ENCODE measurements at regions not wholly inside any gene's neighbourhood (a gene's known extent, or its start where the extent isn't known, plus 50 kb on each side); places are given as distances from the start of the nearest gene placed in this dataset.
A peak's percentile ranks its signal among the peaks of the same experiment; 100 is the strongest.

DNA sequence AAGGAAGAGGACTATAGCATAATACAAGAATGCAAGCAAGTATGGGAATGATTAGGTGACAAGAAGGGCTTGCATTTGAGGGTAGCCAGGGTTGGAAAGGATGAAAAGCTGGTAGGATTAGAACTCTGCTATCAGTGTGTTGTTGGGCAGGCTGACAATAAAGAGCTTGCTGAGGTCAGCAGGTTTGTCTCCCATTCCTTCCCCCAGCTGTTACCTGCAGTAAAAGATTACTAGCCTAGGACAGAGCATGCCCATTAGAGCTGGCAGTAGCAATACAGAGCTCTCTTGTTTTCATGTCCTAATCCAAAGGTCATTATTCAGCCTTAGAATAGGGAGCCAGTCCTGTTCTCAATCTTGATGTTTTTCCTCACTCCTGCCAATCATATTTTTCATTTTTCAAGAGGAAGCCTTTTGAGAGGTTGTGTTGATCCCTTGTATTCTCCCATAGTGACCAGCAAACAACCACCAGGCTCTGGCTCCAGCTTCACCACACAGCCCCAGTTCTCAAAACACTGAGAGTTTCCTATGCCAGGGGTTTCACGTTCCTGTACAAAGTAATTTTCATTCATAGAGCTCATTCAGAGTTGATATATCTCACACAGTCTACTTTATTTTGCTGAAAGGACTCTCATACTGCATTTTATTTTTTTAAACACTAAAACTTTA lies 71.7 kb downstream of the OR2K2 start:
- Histone ChIP-seq H3K27me3 (ENCODE audit: insufficient read depth, poor library complexity, severe bottlenecking) (no peaks in the 10 kb centered on the region), H3K4me3 (replicated peaks; ENCODE audit: insufficient read depth, low read length) (no peak overlapping the region), H3K27ac (replicated peaks) (no peak overlapping the region)
- DNase-seq (ENCODE audit: low read depth in 1 of 2, low spot score in 1 of 2) = no peak
- TF ChIP-seq GABPA (IDR thresholded peaks at IDR 0.05; ENCODE audit: low read depth) = no peak
- no peak for TF ChIP-seq POLR2AphosphoS5 (IDR thresholded peaks at IDR 0.05; ENCODE audit: low read depth)
- TF ChIP-seq, protein P1, sequence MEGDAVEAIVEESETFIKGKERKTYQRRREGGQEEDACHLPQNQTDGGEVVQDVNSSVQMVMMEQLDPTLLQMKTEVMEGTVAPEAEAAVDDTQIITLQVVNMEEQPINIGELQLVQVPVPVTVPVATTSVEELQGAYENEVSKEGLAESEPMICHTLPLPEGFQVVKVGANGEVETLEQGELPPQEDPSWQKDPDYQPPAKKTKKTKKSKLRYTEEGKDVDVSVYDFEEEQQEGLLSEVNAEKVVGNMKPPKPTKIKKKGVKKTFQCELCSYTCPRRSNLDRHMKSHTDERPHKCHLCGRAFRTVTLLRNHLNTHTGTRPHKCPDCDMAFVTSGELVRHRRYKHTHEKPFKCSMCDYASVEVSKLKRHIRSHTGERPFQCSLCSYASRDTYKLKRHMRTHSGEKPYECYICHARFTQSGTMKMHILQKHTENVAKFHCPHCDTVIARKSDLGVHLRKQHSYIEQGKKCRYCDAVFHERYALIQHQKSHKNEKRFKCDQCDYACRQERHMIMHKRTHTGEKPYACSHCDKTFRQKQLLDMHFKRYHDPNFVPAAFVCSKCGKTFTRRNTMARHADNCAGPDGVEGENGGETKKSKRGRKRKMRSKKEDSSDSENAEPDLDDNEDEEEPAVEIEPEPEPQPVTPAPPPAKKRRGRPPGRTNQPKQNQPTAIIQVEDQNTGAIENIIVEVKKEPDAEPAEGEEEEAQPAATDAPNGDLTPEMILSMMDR (IDR thresholded peaks at IDR 0.05; ENCODE audit: insufficient read depth, low read length) = no peak
- TF ChIP-seq, protein P2, sequence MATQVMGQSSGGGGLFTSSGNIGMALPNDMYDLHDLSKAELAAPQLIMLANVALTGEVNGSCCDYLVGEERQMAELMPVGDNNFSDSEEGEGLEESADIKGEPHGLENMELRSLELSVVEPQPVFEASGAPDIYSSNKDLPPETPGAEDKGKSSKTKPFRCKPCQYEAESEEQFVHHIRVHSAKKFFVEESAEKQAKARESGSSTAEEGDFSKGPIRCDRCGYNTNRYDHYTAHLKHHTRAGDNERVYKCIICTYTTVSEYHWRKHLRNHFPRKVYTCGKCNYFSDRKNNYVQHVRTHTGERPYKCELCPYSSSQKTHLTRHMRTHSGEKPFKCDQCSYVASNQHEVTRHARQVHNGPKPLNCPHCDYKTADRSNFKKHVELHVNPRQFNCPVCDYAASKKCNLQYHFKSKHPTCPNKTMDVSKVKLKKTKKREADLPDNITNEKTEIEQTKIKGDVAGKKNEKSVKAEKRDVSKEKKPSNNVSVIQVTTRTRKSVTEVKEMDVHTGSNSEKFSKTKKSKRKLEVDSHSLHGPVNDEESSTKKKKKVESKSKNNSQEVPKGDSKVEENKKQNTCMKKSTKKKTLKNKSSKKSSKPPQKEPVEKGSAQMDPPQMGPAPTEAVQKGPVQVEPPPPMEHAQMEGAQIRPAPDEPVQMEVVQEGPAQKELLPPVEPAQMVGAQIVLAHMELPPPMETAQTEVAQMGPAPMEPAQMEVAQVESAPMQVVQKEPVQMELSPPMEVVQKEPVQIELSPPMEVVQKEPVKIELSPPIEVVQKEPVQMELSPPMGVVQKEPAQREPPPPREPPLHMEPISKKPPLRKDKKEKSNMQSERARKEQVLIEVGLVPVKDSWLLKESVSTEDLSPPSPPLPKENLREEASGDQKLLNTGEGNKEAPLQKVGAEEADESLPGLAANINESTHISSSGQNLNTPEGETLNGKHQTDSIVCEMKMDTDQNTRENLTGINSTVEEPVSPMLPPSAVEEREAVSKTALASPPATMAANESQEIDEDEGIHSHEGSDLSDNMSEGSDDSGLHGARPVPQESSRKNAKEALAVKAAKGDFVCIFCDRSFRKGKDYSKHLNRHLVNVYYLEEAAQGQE (IDR thresholded peaks at IDR 0.05; ENCODE audit: insufficient replicate concordance, low read depth) = no peak
- TF ChIP-seq SPI1 (IDR thresholded peaks at IDR 0.05; ENCODE audit: borderline replicate concordance, low read depth) = no peak

DNA sequence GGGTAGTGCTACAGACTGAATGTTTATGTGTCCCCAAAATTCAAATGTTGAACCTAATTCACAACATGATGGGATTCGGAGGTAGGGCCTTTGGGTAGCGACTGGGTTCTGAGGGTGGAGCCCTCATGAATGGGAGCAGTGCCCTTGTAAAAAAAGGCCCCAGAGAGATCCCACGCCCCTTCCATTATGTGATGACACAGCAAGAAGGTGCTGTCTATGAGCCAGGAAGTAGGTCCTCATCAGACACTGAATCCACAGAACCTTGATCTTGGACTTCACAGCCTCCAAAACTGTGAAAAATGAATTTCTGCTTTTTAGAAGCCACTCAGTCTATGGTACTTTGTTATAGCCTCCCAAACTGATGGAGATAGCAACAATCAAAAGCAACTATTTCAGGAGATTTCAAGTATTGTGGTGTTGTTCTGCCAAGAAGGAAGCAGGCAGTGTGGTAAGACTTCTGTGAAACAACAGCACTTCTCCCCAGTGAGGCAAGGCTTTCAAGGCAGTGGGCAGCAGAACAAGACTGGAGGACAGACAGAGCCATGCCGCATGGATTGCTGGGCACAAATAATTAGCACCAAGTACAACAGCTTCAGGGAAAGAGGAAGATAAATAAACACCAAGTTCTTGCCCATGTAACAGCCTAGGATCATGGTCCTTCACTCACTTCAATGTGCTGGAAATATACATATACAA lies 76.1 kb downstream of the OR2K2 start:
- DNase-seq (ENCODE audit: low read depth in 1 of 2, low spot score in 1 of 2) = peak; percentile 23 to 76
- Histone ChIP-seq H3K27me3 (ENCODE audit: insufficient read depth, poor library complexity, severe bottlenecking) (no peaks in the 10 kb centered on the region), H3K27ac (replicated peaks) (0 out of 2 replicates have a peak overlapping the region, but pooled peaks have one; percentile 22), H3K4me3 (replicated peaks; ENCODE audit: insufficient read depth, low read length) (no peak overlapping the region)
- TF ChIP-seq SPI1 (IDR thresholded peaks at IDR 0.05; ENCODE audit: borderline replicate concordance, low read depth) (peak; percentile 56; the same call in 1 of the 2 replicates), POLR2AphosphoS5 (IDR thresholded peaks at IDR 0.05; ENCODE audit: low read depth) (no peak)

DNA sequence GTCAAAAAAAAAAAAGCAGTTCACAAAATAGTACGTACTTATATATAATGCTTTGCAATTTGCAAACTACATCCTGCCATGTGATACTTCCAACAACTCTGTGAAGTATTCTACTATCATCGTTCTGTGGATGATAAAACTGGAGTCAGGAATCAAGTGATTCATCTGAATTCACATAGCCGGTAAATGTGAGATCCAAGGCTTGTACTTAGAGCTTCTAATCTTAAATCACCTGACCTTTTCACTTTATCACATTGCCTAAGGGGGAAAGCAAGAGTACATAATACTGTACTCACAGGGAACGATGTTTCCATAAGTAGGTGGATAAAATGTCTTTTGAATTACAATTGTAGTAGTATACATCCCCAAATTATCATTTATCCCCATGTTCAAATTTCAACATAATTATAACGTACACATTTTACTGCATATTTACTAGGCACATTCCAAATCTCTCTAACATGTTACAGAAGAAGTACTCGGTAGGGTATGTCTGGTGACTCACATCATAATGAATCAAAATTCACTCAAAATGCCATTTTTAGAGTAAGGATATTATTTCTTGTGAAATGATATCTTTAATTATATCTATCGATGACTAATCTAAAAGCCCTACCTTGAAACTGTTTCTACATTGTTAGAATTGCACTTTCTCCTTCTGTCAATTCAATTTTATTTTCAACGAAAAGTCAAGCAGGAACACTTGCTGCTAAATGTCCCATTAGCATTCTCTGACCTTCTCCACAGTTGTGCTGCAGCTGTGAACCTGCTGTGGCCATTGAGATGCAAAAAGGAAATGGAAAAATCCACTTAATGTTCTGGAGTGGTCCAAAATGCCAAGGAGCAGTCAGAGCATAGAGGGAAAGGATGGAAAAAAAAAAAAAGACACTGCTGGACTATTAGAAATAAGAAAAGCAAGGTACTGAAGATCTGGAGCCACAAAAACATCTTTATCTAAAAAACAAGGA lies 78.9 kb downstream of the OR2K2 start:
- Histone ChIP-seq H3K27me3 (ENCODE audit: insufficient read depth, poor library complexity, severe bottlenecking) (no peaks in the 10 kb centered on the region), H3K4me3 (replicated peaks; ENCODE audit: insufficient read depth, low read length) (no peak overlapping the region), H3K27ac (replicated peaks) (no peak overlapping the region)
- no peak for TF ChIP-seq SPI1 (IDR thresholded peaks at IDR 0.05; ENCODE audit: borderline replicate concordance, low read depth)
- TF ChIP-seq, protein P1 (IDR thresholded peaks at IDR 0.05; ENCODE audit: insufficient read depth, low read length) = no peak
- TF ChIP-seq, protein P2 (IDR thresholded peaks at IDR 0.05; ENCODE audit: insufficient replicate concordance, low read depth) = no peak
- no peak for TF ChIP-seq POLR2AphosphoS5 (IDR thresholded peaks at IDR 0.05; ENCODE audit: low read depth)
- no peak for TF ChIP-seq GABPA (IDR thresholded peaks at IDR 0.05; ENCODE audit: low read depth)
- DNase-seq (ENCODE audit: low read depth in 1 of 2, low spot score in 1 of 2) = no peak

All from HL-60 (cell line).